Gastroesophageal sphincter (tissue), 4 donors: ENCODE measurements at regions not wholly inside any gene's neighbourhood (a gene's known extent, or its start where the extent isn't known, plus 50 kb on each side); places are given as distances from the start of the nearest gene placed in this dataset.

ENCODE experiments used
- ATAC-seq: fragments of 150-250 bp; one replicate; pipeline ENCODE4 v1.9.1; 2016; ENCODE audit warnings: mild to moderate bottlenecking, moderate library complexity
- H3K27ac ChIP-seq, 4 donors: fragments of 200-600 bp; sonication (generic) in 3 of 4; 1 replicate in 3 of 4; 2 replicates in 1 of 4; pipeline ENCODE4 v1.5.1; 2016 to 2019
- H3K27me3 ChIP-seq: fragments of 200-600 bp; sonication (generic); one replicate; pipeline ENCODE4 v1.5.1; 2019
- H3K36me3 ChIP-seq, 2 donors: fragments of 200-600 bp; sonication (generic); one replicate each; pipeline ENCODE4 v1.5.1; 2019; ENCODE audit warnings: control low read depth in 1 of 2
- H3K4me1 ChIP-seq, 3 donors: fragments of 200-600 bp; sonication (generic); 1 replicate in 2 of 3; 2 replicates in 1 of 3; pipeline ENCODE4 v1.5.1; 2016 to 2019; ENCODE audit warnings: control low read depth in 2 of 3
- H3K4me3 ChIP-seq, 2 donors: fragments of 200-600 bp; sonication (generic); one replicate each; pipeline ENCODE4 v1.5.1; 2019; ENCODE audit warnings: mild to moderate bottlenecking in 1 of 2, moderate library complexity in 1 of 2
- H3K9me3 ChIP-seq, 3 donors: fragments of 200-600 bp; sonication (generic); one replicate each; pipeline ENCODE4 v1.5.1; 2017 to 2019; ENCODE audit warnings: control low read depth in 2 of 3
- CTCF ChIP-seq, 4 experiments: fragments of 200-600 bp in 2 of 4; fragments of 450-650 bp in 2 of 4; sonication (generic) in 1 of 4; IDR thresholded peaks; one replicate each; pipeline ENCODE4 v1.5.1; 2017 to 2019; ENCODE audit warnings: antibody characterized with exemption in 4 of 4, mild to moderate bottlenecking in 2 of 4, moderate library complexity in 2 of 4
- EP300 ChIP-seq: sonication (generic); formaldehyde crosslinking; IDR thresholded peaks from one replicate; pipeline ENCODE4 v1.6.1; 2017; ENCODE audit warnings: antibody characterized with exemption, mild to moderate bottlenecking
- POLR2A ChIP-seq, 2 donors: fragments of 450-650 bp; IDR thresholded peaks; one replicate each; pipeline ENCODE4 v1.6.1; 2017; ENCODE audit warnings: antibody characterized with exemption in 2 of 2, mild to moderate bottlenecking in 2 of 2, moderate library complexity in 1 of 2
- POLR2AphosphoS5 ChIP-seq: sonication (generic); formaldehyde crosslinking; IDR thresholded peaks from one replicate; pipeline ENCODE4 v1.6.1; 2017; ENCODE audit warnings: antibody characterized with exemption
- WGBS, 2 donors: methylation state at CpG; one replicate each; pipeline ENCODE4 v1.1.5; 2018; ENCODE audit warnings: low coverage in 1 of 2; 5-methylcytosine and 5-hydroxymethylcytosine counted together

GRCh38 chr12:107339487-107339886, 246.1 kb upstream of the CRY1 start:
- no peak for ATAC-seq
- no peaks in the 10 kb centered on the region for H3K36me3 ChIP-seq
- no peak for TF ChIP-seq POLR2A (IDR thresholded peaks at IDR 0.05)
- TF ChIP-seq EP300: no peak
- no peak for TF ChIP-seq POLR2AphosphoS5
- TF ChIP-seq CTCF (IDR thresholded peaks at IDR 0.05): no peak

GRCh38 chr12:107339932-107340331, 246.6 kb upstream of the CRY1 start:
- 47 to 57% methylated on average over 1 to 2 of the region's 2 CpGs for WGBS, 2 donors
- Histone ChIP-seq H3K27ac (no peak overlapping the region), H3K4me3 (no peak overlapping the region), H3K27me3 (peaks cover 42% of the 10 kb centered on the region), H3K4me1 (no peaks in the 10 kb centered on the region), H3K9me3 (no peaks in the 10 kb centered on the region), H3K36me3 (no peaks in the 10 kb centered on the region)
- no peak for ATAC-seq
- TF ChIP-seq CTCF (IDR thresholded peaks at IDR 0.05) (no peak), POLR2A (IDR thresholded peaks at IDR 0.05) (no peak), POLR2AphosphoS5 (no peak), EP300 (no peak)

More at GRCh38 chr12:107339487-107339886, 246.1 kb upstream of the CRY1 start:
- Histone ChIP-seq H3K9me3 (no peaks in the 10 kb centered on the region), H3K27me3 (peaks cover 42% of the 10 kb centered on the region), H3K27ac (no peak overlapping the region), H3K4me3 (no peak overlapping the region), H3K4me1 (no peaks in the 10 kb centered on the region)
- WGBS, 2 donors: 36 to 68% methylated on average over 4 of the region's 4 CpGs

- H3K36me3 ChIP-seq: no peaks in the 10 kb centered on the region
- WGBS, 2 donors: 72 to 81% methylated on average over 3 to 5 of the region's 5 CpGs
- peaks cover 36% of the 10 kb centered on the region for H3K27me3 ChIP-seq
- no peak overlapping the region for H3K4me3 ChIP-seq
- TF ChIP-seq POLR2AphosphoS5 (no peak), POLR2A (IDR thresholded peaks at IDR 0.05) (no peak), EP300 (no peak), CTCF (IDR thresholded peaks at IDR 0.05) (no peak)
- ATAC-seq: no peak
- no peaks in the 10 kb centered on the region for H3K9me3 ChIP-seq
- H3K27ac ChIP-seq: no peak overlapping the region
- H3K4me1 ChIP-seq: no peaks in the 10 kb centered on the region
These were observed 247.5 kb upstream of the CRY1 start for GRCh38 chr12:107340898-107341297.

- Histone ChIP-seq H3K27me3 (peaks cover 17% of the 10 kb centered on the region), H3K4me3 (no peak overlapping the region), H3K27ac (no peak overlapping the region), H3K36me3 (no peaks in the 10 kb centered on the region), H3K9me3 (no peaks in the 10 kb centered on the region), H3K4me1 (peaks cover 0 to 4% (median 0%) of the 10 kb centered on the region in 3 donors)
- TF ChIP-seq POLR2A (IDR thresholded peaks at IDR 0.05): no peak
- TF ChIP-seq EP300: no peak
- no peak for TF ChIP-seq POLR2AphosphoS5
- TF ChIP-seq CTCF (IDR thresholded peaks at IDR 0.05): no peak
- WGBS, 2 donors: 73 to 86% methylated on average over 2 to 3 of the region's 3 CpGs
- no peak for ATAC-seq
These were observed 250.9 kb upstream of the CRY1 start for GRCh38 chr12:107344035-107344808.

- peaks cover 8% of the 10 kb centered on the region for H3K27me3 ChIP-seq
- 87 to 93% methylated on average over 3 of the region's 3 CpGs for WGBS, 2 donors
- no peak for ATAC-seq
- TF ChIP-seq POLR2A (IDR thresholded peaks at IDR 0.05) (no peak), POLR2AphosphoS5 (no peak), EP300 (no peak), CTCF (IDR thresholded peaks at IDR 0.05) (no peak)
- H3K36me3 ChIP-seq: no peaks in the 10 kb centered on the region
- no peak overlapping the region for H3K4me3 ChIP-seq
- H3K4me1 ChIP-seq: peaks cover 0 to 4% (median 0%) of the 10 kb centered on the region in 3 donors
- H3K9me3 ChIP-seq: no peaks in the 10 kb centered on the region
- no peak overlapping the region for H3K27ac ChIP-seq
These were observed 253.9 kb upstream of the CRY1 start for GRCh38 chr12:107347261-107347660.
